ENCODE measurements at regions not wholly inside any gene's neighbourhood (a gene's known extent, or its start where the extent isn't known, plus 50 kb on each side); places are given as distances from the start of the nearest gene placed in this dataset.

- Histone ChIP-seq H2BK5ac (ENCODE audit: low read depth, low read length) (no peak overlapping the region), H3K79me2 (ENCODE audit: control insufficient read depth in 1 of 2, insufficient read depth in 2 of 2, low read length in 2 of 2) (no peaks in the 10 kb centered on the region), H4K5ac (ENCODE audit: insufficient read length, low read depth, low read length) (no peak overlapping the region), H3K27me3 (replicated peaks in 1 of 4; ENCODE audit: control insufficient read depth in 3 of 4, extremely low read depth in 1 of 4, insufficient read depth in 3 of 4, low read length in 3 of 4) (no peaks in the 10 kb centered on the region; a peak in 1 of 7 replicates), H3K9me3 (ENCODE audit: insufficient read depth in 2 of 2, low read depth in 1 of 2, low read length in 1 of 2) (peaks cover 1 to 10% of the 10 kb centered on the region in 2 experiments; a peak in 2 of 4 replicates), H3K79me1 (ENCODE audit: low read depth, low read length) (no peaks in the 10 kb centered on the region), H3K9ac (replicated peaks in 1 of 4; ENCODE audit: extremely low read depth in 1 of 4, low read depth in 3 of 4, low read length in 3 of 4) (no peak overlapping the region), H3K14ac (ENCODE audit: insufficient read length) (no peak overlapping the region), H3K36me3 (ENCODE audit: control insufficient read depth in 2 of 4, insufficient read depth in 4 of 4, low read length in 3 of 4) (no peaks in the 10 kb centered on the region), H3K4me2 (ENCODE audit: insufficient read depth in 1 of 2, low read depth in 2 of 2, low read length in 2 of 2) (no peak overlapping the region), H3K4me1 (replicated peaks in 1 of 4; ENCODE audit: control insufficient read depth in 3 of 4, insufficient read depth in 4 of 4, low read length in 3 of 4) (no peaks in the 10 kb centered on the region), H3K4ac (replicated peaks; ENCODE audit: insufficient read length, low read depth, low read length) (no peak overlapping the region), H3K23ac (ENCODE audit: insufficient read length) (no peak overlapping the region), H3K18ac (ENCODE audit: extremely low read depth, low read length) (no peak overlapping the region), H4K91ac (replicated peaks; ENCODE audit: insufficient read length, low read length) (no peak overlapping the region), H3K23me2 (ENCODE audit: low read depth, low read length) (no peaks in the 10 kb centered on the region), H2BK15ac (ENCODE audit: low read length) (no peak overlapping the region), H2BK20ac (ENCODE audit: low read length) (no peak overlapping the region), H2BK120ac (replicated peaks; ENCODE audit: low read depth, low read length) (no peak overlapping the region), H3K56ac (replicated peaks; ENCODE audit: insufficient read length, low read depth, low read length) (no peak overlapping the region), H2AK5ac (ENCODE audit: low read depth, low read length) (no peak overlapping the region), H4K8ac (ENCODE audit: extremely low read depth, insufficient read depth, low read length) (no peak overlapping the region), H4K20me1 (replicated peaks in 1 of 2; ENCODE audit: control insufficient read depth in 1 of 2, insufficient read depth in 2 of 2, low read length in 2 of 2) (no peaks in the 10 kb centered on the region), H3K4me3 (ENCODE audit: extremely low read depth in 1 of 4, insufficient read depth in 2 of 4, low read depth in 3 of 4, low read length in 4 of 4) (no peak overlapping the region), H2BK12ac (ENCODE audit: low read depth, low read length) (no peak overlapping the region), H3K27ac (ENCODE audit: low read depth, low read length) (no peak overlapping the region), H2AFZ (ENCODE audit: low read length) (no peak overlapping the region)
- CTCF ChIA-PET (ENCODE audit: partially characterized antibody): interaction anchor here (0.8 kb wide), 1 partner anchor 25 kb away, joined by 3 read pairs; no protein-coding TSS in a partner anchor
- FAIRE-seq: no peak
- POLR2A ChIA-PET (ENCODE audit: partially characterized antibody): no interaction called here
- no peak for DNase-seq (ENCODE audit: low read depth in 1 of 2, low spot score in 2 of 2)
- WGBS, 2 experiments (ENCODE audit: extremely low coverage in 1 of 2, insufficient coverage in 1 of 2, insufficient read length in 1 of 2, insufficient replicate concordance in 2 of 2, low coverage in 1 of 2, low lambda C conversion rate in 2 of 2, missing lambda C conversion rate in 1 of 2): 85% methylated on average over 6 of the region's 7 CpGs; no CpG with 5 or more reads in 1 of the 2 experiments
- TF ChIP-seq RFX5 (IDR thresholded peaks at IDR 0.05; ENCODE audit: borderline replicate concordance, low read depth, low read length) (no peak), NANOG (IDR thresholded peaks at IDR 0.05; ENCODE audit: insufficient read depth, low read depth, low read length, poor library complexity, severe bottlenecking) (no peak), BRCA1 (IDR thresholded peaks at IDR 0.05; ENCODE audit: low read depth, low read length) (no peak), FOSL1 (IDR thresholded peaks at IDR 0.05; ENCODE audit: insufficient read depth, low read depth, low read length) (no peak), BCL11A (IDR thresholded peaks at IDR 0.05; ENCODE audit: low read depth in 2 of 2, low read length in 2 of 2) (no peak), CBX8 (IDR thresholded peaks at IDR 0.05; ENCODE audit: borderline replicate concordance, low read depth, low read length) (no peak), CEBPB (IDR thresholded peaks at IDR 0.05; ENCODE audit: low read depth, low read length) (no peak), EZH2 (IDR thresholded peaks at IDR 0.05; ENCODE audit: low read depth, low read length, severe bottlenecking) (no peak), YY1 (IDR thresholded peaks at IDR 0.05; ENCODE audit: low read depth, low read length) (no peak), TBP (IDR thresholded peaks at IDR 0.05; ENCODE audit: low read depth, low read length) (no peak), GABPA (IDR thresholded peaks at IDR 0.05; ENCODE audit: borderline replicate concordance, insufficient read depth, low read length) (no peak), HDAC6 (IDR thresholded peaks at IDR 0.05; ENCODE audit: low read depth, low read length) (no peak)
Observed at GRCh38 chr12:115542656-115543055, 734.8 kb downstream of the MED13L start.

All from H1 (cell line).